ENCODE measurements at regions not wholly inside any gene's neighbourhood (a gene's known extent, or its start where the extent isn't known, plus 50 kb on each side); places are given as distances from the start of the nearest gene placed in this dataset.

DNA sequence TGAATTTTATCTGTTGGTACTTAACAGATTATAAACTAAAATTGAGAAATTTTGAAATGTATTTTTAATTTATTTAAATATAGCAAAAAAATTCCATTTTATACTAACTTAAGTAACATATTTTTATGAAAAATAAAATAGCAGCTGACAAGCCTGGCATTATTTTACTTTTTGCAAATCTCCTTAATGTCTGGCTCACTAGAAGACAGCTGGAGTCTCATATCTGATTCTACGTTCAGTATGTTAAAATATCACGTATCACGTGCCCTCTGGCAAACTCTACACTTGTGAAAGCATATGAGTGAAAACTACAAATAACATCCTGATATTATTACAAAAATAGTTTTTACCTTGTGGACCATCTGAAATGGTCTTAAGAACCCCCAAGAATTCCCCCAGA, 513.2 kb upstream of the NBEA start:
- no peak for ATAC-seq
- TF ChIP-seq, protein P1, sequence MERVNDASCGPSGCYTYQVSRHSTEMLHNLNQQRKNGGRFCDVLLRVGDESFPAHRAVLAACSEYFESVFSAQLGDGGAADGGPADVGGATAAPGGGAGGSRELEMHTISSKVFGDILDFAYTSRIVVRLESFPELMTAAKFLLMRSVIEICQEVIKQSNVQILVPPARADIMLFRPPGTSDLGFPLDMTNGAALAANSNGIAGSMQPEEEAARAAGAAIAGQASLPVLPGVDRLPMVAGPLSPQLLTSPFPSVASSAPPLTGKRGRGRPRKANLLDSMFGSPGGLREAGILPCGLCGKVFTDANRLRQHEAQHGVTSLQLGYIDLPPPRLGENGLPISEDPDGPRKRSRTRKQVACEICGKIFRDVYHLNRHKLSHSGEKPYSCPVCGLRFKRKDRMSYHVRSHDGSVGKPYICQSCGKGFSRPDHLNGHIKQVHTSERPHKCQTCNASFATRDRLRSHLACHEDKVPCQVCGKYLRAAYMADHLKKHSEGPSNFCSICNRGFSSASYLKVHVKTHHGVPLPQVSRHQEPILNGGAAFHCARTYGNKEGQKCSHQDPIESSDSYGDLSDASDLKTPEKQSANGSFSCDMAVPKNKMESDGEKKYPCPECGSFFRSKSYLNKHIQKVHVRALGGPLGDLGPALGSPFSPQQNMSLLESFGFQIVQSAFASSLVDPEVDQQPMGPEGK (CRISPR knock-in tag; IDR thresholded peaks at IDR 0.05; ENCODE audit: borderline replicate concordance) = no peak
- no peak for TF ChIP-seq OSR1 (CRISPR knock-in tag; IDR thresholded peaks at IDR 0.05)
- no peak for TF ChIP-seq ZNF8 (CRISPR knock-in tag; IDR thresholded peaks at IDR 0.05)
- TF ChIP-seq ISL1 (CRISPR knock-in tag; IDR thresholded peaks at IDR 0.05) = no peak
- no peak for TF ChIP-seq SNAI2 (CRISPR knock-in tag; IDR thresholded peaks at IDR 0.05)
- no peak for TF ChIP-seq ZNF565 (CRISPR knock-in tag; conservative IDR thresholded peaks at IDR 0.05; ENCODE audit: low read depth)
- TF ChIP-seq, protein P2, sequence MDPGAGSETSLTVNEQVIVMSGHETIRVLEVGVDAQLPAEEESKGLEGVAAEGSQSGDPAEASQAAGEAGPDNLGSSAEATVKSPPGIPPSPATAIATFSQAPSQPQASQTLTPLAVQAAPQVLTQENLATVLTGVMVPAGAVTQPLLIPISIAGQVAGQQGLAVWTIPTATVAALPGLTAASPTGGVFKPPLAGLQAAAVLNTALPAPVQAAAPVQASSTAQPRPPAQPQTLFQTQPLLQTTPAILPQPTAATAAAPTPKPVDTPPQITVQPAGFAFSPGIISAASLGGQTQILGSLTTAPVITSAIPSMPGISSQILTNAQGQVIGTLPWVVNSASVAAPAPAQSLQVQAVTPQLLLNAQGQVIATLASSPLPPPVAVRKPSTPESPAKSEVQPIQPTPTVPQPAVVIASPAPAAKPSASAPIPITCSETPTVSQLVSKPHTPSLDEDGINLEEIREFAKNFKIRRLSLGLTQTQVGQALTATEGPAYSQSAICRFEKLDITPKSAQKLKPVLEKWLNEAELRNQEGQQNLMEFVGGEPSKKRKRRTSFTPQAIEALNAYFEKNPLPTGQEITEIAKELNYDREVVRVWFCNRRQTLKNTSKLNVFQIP (CRISPR knock-in tag; IDR thresholded peaks at IDR 0.05; ENCODE audit: borderline replicate concordance, low read depth) = no peak

DNA sequence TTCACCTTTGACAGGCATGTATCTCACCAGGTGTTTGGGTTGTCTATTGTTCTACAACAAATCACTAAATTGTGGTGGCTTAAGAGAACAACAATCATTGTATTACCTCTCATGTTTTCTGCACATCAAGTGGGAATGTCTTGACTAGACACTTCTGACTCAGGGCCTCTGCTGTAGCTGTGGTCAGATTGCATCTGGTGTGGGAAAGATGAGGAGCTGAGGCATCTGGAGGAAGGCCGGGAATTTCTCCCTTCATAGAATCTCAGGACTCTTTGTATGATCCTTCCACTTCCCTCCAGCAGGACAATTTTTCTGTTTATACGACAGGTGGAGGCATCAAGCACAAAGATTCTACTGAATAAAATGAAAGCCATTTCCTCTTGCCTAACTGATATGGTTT, 511.8 kb upstream of the NBEA start:
- no peak for ATAC-seq
- TF ChIP-seq ZFP30 (CRISPR knock-in tag; IDR thresholded peaks at IDR 0.05) (no peak), GLIS3 (CRISPR knock-in tag; IDR thresholded peaks at IDR 0.05) (no peak), ISL1 (CRISPR knock-in tag; IDR thresholded peaks at IDR 0.05) (no peak), RARB (CRISPR knock-in tag; IDR thresholded peaks at IDR 0.05) (no peak), ARNTL (CRISPR knock-in tag; IDR thresholded peaks at IDR 0.05; ENCODE audit: borderline replicate concordance, low read depth) (no peak)
- TF ChIP-seq, protein P1 (CRISPR knock-in tag; IDR thresholded peaks at IDR 0.05; ENCODE audit: borderline replicate concordance) = no peak

DNA sequence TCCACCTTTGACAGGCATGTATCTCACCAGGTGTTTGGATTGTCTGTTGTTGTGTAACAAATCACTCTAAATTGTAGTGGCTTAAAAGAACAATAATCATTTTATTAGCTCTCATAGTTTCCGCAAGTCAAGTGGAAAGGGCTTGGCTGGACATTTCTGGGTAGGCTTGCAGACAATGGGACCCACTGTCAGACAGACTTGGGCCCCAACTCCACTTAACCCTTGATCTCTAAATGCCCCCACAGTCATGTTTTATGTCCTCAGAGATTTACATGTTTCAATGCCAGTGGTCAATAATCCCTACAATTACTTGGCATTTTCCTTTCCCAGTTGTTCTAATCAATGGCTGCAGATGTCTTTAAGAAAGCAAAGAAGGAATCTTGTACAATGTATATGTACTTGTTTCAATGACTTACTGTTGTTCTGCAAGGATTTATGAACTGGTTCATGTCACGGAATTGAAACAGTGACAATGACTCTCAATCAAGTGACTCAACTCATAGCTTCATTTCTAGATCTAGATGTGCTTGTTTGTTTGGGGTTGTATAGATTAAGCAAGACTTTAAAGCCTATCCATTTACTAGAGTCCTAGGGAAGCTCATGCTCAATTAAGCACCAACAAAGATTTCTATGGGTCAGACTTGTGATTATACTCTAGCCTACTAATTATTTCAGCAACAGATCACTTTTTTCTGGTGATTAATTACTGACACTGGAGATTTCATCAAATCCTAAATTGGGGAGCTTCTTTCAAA, 510.1 kb upstream of the NBEA start:
- no peak for ATAC-seq

More for the DNA sequence above, 510.1 kb upstream of the NBEA start:
- TF ChIP-seq ZFP3 (CRISPR knock-in tag; IDR thresholded peaks at IDR 0.05) = no peak
- no peak for TF ChIP-seq CSDC2 (CRISPR knock-in tag; IDR thresholded peaks at IDR 0.05)
- TF ChIP-seq, protein P3, sequence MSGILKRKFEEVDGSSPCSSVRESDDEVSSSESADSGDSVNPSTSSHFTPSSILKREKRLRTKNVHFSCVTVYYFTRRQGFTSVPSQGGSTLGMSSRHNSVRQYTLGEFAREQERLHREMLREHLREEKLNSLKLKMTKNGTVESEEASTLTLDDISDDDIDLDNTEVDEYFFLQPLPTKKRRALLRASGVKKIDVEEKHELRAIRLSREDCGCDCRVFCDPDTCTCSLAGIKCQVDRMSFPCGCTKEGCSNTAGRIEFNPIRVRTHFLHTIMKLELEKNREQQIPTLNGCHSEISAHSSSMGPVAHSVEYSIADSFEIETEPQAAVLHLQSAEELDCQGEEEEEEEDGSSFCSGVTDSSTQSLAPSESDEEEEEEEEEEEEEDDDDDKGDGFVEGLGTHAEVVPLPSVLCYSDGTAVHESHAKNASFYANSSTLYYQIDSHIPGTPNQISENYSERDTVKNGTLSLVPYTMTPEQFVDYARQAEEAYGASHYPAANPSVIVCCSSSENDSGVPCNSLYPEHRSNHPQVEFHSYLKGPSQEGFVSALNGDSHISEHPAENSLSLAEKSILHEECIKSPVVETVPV (CRISPR knock-in tag; IDR thresholded peaks at IDR 0.05) = no peak
- TF ChIP-seq ISL1 (CRISPR knock-in tag; IDR thresholded peaks at IDR 0.05) = no peak
- TF ChIP-seq, protein P4, sequence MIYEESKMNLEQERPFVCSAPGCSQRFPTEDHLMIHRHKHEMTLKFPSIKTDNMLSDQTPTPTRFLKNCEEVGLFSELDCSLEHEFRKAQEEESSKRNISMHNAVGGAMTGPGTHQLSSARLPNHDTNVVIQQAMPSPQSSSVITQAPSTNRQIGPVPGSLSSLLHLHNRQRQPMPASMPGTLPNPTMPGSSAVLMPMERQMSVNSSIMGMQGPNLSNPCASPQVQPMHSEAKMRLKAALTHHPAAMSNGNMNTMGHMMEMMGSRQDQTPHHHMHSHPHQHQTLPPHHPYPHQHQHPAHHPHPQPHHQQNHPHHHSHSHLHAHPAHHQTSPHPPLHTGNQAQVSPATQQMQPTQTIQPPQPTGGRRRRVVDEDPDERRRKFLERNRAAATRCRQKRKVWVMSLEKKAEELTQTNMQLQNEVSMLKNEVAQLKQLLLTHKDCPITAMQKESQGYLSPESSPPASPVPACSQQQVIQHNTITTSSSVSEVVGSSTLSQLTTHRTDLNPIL (CRISPR knock-in tag; IDR thresholded peaks at IDR 0.05; ENCODE audit: low read depth) = no peak
- TF ChIP-seq ZC3H10 (CRISPR knock-in tag; IDR thresholded peaks at IDR 0.05) = no peak
- TF ChIP-seq OSR1 (CRISPR knock-in tag; IDR thresholded peaks at IDR 0.05) = no peak
- TF ChIP-seq PPARA (CRISPR knock-in tag; IDR thresholded peaks at IDR 0.05; ENCODE audit: borderline replicate concordance) = no peak
- no peak for TF ChIP-seq GLIS3 (CRISPR knock-in tag; IDR thresholded peaks at IDR 0.05)
- no peak for TF ChIP-seq TOX (CRISPR knock-in tag; IDR thresholded peaks at IDR 0.05; ENCODE audit: borderline replicate concordance)
- no peak for TF ChIP-seq BACH2 (CRISPR knock-in tag; IDR thresholded peaks at IDR 0.05; ENCODE audit: borderline replicate concordance)
- TF ChIP-seq ZNF8 (CRISPR knock-in tag; IDR thresholded peaks at IDR 0.05) = no peak
- TF ChIP-seq, protein P2 (CRISPR knock-in tag; IDR thresholded peaks at IDR 0.05; ENCODE audit: borderline replicate concordance, low read depth) = no peak
- TF ChIP-seq TCF4 (CRISPR knock-in tag; IDR thresholded peaks at IDR 0.05; ENCODE audit: borderline replicate concordance) = no peak
- no peak for TF ChIP-seq ESRRG (CRISPR knock-in tag; IDR thresholded peaks at IDR 0.05)

Measured in SK-N-SH treated with all-trans-retinoic acid at 6 μM for 48 hours (cell line).